Stimulated activated CD8-positive, alpha-beta memory T cell treated with anti-CD3 and anti-CD28 coated beads, Interleukin-4, amount 100 ng/mL, for 48 hours (primary cell): ENCODE measurements at regions not wholly inside any gene's neighbourhood (a gene's known extent, or its start where the extent isn't known, plus 50 kb on each side); places are given as distances from the start of the nearest gene placed in this dataset.
"Not testable (repeated sequence)": the region's sequence is repeated elsewhere in the genome, so short reads cannot be mapped to it uniquely, and the experiment has no call there.

Experiments
- DNase-seq: peaks from one replicate; pipeline ENCODE4 v3.0.0-alpha.2; 2020

DNA sequence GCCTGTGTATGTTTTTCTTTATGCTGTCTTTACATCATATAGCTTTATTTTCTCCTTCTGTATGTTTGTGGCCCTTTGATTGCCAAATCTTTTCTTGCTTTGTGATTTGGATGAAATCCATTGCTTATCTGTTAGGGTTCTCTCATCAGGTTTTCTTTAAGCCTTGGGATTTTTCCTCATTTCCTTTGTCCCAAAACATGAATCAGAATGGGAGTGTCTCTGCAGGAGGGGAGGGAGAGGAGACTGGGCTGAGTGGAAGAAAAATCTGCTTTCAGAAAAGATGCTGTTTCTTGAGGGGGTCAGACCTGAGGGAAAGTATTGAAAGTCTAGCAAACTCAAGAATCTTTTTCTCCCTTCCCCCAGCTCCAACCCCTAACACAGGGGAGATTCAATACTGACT, 758.0 kb upstream of the MMS22L start:
- DNase-seq: no peak

DNA sequence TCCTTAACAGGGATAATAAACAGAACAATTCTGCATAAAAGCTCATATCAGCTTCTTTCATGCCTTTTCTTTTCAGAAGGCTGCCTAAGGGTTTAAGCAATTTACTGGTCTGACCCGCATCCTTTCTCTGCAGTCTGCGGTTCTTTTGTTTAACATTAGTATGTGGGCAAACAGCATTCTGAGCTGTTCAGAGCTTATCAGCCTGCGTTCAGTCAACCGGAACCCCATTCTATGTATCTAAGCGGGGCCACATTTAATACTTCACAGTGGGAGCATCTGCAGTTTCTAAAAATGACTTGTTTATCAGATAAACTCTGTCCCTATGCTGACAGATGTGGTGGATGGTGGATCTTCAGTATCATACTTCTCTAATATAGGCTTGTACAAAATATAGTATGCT, 758.9 kb upstream of the MMS22L start:
- DNase-seq: no peak

GRCh38 chr6:98044151-98044561, 761.1 kb upstream of the MMS22L start:
- DNase-seq: no peak

DNA sequence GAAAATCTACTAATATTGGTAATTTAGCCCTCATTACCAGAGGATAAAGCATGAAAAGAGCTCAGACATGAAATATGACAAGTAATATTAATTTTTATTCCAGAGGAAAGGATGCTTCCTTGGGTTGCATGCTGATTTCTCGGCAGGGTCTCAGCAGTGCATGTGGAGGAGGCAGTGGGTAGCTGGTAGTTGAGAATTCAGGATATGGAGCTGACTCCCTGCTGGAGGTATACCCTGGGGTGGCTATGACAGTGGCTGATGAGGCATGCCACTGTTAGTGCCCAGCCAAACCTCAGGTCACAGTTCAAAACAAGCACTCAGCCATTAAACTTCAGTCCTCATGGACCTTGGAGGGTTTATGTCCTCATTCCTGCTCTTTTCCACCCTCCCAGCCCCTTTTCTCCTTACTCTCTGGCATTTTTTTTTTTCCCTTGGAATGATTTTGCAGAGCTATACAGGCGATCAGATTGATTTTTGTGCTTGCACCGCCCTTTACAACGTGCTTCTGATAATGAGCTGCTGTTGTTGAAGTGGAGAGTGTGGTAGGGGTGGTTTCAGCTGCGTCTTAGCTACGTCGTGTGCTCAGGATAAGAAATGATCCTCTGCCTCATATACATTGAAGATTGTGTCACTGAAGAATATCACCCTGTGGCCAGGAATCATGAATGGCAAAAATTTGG, 761.9 kb upstream of the MMS22L start:
- no peak for DNase-seq

- no peak for DNase-seq
Observed at GRCh38 chr6:98047164-98047563, 764.1 kb upstream of the MMS22L start.

GRCh38 chr6:98047871-98048270, 764.9 kb upstream of the MMS22L start:
- no peak for DNase-seq

DNA sequence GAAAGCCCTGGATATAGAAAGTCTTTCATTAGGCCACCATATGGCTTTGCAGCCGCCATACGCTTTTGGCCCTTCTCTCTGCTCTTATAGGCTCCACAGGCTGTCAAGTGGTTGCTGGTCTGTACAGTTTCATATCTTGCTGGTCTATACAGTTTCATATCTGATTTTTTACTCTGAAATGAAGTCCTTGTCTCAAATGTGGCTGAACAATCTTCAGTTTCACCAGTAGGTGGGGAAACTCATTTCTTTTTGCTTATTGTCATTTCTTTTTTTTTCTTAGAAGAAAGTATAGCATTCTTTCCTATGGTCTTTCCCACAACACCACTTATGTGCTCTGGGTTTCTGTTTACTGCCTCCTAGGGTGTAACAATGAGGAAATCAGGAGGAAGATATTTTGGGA, 771.4 kb upstream of the MMS22L start:
- DNase-seq: no peak

DNA sequence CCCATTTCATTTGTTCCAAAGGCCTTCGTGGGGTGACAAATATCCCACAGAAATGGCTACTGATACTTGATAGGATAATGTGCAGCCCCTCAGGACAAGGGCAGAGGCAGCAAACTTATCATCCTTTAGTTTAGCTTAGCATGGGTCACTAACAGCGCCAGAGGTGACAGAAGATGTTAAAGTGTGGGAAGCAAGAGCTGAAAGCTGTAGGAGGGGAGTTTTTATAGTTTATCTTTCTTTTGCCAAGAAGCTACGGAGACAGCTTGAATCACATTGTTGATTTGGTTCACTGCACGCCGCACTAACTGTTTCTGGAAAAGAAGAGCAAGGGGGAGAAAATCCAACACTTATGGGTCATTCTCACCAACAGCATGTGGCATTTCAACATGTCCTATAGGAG, 773.9 kb upstream of the MMS22L start:
- no peak for DNase-seq

- no peak for DNase-seq
Observed at GRCh38 chr6:98067375-98067774, 767.0 kb upstream of the POU3F2 start.

DNA sequence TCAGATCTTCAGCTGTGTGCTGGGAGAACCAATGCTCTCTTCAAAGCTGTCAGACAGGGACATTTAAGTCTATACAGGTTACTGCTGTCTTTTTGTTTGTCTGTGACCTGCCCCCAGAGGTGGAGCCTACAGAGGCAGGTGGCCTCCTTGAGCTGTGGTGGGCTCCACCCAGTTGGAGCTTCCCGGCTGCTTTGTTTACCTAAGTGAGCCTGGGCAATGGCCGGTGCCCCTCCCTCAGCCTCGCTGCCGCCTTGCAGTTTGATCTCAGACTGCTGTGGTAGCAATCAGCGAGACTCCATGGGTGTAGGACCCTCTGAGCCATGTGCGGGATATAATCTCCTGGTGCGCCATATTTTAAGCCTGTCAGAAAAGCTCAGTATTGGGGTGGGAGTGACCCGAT, 745.8 kb upstream of the POU3F2 start:
- not testable (repeated sequence) for DNase-seq

- no peak for DNase-seq
Observed at GRCh38 chr6:98092331-98092730, 742.0 kb upstream of the POU3F2 start.

GRCh38 chr6:98094696-98095095, 739.7 kb upstream of the POU3F2 start:
- no peak for DNase-seq

DNA sequence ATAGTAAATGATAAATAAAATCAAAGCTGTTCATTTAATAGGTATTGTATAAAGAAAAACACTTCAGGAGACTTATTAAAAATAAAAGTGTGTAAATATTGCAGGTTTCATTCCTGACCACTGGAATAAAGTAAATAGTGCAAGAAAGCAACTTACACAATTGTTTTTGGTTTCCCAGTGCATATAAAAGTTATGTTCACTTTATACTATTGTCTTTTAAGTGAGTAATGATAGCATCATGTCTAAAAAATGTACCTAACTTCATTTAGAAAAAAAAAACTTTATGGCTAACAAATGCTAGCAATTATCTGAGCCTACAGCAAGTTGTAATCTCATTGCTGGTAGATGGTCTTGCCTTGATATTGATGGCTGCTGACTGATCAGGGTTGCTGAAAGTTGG, 726.6 kb upstream of the POU3F2 start:
- no peak for DNase-seq

DNA sequence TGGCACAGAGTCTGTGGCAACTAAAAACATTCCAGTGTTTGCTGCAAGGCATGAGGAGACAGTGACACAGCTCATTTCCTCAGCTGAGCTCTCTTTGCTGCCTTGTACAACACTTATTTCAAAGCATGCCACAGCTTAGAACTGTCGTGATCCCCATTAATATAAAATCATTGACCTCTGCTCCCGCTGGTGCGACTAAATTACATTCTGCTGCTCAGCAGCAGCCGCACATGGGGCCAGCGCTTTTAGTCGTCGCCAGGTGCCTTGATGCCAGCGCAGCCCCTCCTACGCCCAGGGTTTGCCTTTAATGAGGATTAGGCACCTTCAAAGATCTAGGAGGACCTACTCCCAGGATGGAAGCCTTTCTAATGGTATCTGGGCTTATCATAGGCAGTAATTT, 717.9 kb upstream of the POU3F2 start:
- no peak for DNase-seq

DNA sequence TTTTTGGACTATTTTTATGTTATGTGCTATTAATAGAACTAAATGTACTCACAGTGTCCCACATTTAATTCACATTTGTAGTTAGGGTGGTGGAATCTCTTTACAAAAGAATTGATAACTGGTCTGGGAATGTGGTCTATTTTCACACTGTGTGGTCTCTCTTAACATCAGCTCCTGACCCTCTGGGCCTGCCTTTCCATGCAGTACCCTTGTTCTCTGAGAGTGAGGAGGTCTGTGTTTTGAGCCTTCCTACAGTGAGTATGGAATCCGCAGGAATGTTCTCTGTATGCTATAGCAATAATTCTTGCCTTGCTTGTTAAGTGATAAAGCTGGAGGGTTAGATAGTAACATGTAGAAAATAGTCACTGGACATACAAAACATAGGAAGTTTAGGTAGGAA, 717.3 kb upstream of the POU3F2 start:
- no peak for DNase-seq

DNA sequence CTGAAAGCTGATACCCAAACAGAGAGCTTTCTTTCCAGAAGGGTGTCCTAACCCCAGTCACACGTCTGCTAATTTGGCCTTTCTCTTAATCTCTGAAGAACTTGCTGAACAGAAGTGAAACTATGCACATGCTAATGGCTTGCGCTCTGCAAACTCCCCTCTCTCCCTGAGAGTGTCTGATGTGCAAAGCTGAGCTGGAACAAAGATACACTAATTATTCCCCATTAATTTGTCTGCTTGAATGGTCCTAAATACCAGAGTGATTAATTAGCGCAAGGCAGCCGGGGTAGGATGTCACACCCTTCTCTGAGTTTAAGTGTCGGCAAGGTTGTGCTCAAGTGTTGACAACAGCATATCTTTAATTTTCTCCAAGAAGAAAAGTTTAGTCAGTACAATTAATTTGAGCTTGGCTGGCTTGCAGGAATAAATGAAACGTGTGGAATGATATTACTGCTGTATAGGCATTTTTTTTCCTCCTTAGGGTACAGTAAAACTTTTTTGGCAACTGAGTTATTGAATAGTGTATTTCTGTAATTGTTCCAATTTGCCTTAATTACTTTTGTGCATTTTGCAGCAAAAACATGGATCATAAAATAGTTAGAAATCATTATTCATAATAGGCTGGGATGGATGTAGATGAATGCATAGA, 715.9 kb upstream of the POU3F2 start:
- no peak for DNase-seq

DNA sequence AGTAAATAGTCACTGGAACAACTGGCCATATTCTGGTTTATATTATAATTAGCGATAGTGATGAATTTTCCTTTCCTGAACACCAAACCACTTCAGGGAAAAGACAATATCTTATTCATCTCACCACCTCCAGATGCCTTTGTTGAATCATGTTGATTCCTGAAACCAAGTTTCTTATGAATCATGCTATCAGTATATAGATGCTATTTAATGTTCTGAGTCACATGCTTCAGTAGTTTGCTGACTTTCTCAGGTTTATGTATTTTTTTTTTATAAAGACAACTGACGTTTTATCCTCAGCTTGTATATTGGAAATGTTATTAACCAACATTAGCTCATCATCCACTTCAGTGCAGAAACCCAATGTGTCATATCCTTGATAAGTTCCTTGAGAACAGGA, 710.2 kb upstream of the POU3F2 start:
- DNase-seq: no peak

DNA sequence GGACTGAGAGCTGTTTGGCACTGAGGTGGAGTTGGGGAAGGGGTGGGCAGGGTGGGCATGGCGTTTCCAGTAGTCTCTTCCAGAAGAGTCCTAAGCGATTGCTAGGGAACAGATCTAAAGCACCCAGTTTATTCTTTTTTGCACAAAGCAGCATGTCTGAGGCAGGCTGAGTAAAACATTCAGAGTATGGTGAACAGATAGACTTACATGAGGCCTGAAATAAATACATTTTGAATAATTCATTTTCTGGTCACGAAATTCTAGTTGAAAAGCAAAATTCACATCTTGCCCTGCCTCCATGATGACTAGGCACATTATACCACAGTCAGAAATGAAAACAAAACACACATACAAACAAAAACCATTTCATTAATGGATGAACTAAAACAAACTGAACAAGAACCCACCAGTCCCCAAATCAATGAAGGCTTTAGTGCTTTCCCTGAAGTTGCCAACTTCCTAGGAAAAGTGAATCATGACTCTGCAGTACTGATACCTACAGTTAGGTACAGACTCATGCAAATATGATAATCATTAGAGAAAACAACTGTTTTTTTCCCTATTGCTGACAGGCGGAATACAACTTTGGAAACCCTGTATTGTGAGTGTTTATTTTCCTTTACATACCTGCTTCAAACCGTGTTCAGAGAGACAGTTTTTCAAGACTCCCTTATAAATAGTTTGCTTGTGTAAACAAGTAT, 702.9 kb upstream of the POU3F2 start:
- no peak for DNase-seq

GRCh38 chr6:98136333-98136732, 698.0 kb upstream of the POU3F2 start:
- no peak for DNase-seq

GRCh38 chr6:98137391-98137790, 697.0 kb upstream of the POU3F2 start:
- no peak for DNase-seq

DNA sequence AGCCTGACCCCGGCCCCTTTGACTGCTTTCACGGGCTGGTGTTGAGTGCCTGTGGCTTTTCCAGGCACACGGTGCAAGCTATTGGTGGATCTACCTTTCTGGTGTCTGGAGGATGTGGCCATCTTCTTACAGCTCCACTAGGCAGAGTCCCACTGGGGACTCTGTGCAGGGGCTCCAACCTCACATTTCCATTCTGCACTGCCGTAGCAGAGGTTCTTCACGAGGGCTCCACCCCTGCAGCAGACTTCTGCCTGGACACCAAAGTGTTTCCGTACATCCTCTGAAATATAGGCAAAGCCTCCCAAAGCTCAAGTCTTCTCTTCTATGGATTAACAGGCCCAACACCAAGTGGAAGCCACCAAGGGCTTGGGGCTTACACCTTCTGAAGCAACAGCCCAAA, 691.5 kb upstream of the POU3F2 start:
- no peak for DNase-seq

DNA sequence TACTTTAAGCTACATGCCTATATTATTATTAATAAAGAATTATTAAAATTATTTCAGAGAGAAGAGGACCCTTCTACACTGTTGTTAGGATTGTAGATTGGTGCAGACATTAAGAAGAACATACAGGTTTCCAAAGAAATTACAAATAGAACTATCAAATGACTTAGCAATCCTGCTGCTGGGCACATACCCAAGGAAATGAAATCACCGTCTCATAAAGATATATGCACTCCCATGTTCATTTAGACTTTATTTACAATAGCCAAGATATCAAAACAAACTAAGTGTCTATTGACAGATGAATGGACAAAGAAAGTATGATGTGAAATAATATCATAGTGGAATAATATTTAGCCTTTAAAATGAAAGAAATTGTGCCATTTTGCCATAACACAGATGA, 687.7 kb upstream of the POU3F2 start:
- DNase-seq: no peak

GRCh38 chr6:98156580-98156979, 677.8 kb upstream of the POU3F2 start:
- DNase-seq: no peak

- DNase-seq: no peak
Observed at GRCh38 chr6:98179606-98180005, 654.8 kb upstream of the POU3F2 start.
